PC-9 (cell line): ENCODE measurements at regions not wholly inside any gene's neighbourhood (a gene's known extent, or its start where the extent isn't known, plus 50 kb on each side); places are given as distances from the start of the nearest gene placed in this dataset.

ENCODE experiments used
- BruUV-seq: library from RNA; stranded (reverse); fragments of 400-500 nt; replicated peaks from 2 replicates; lab custom pipeline; 2021; lab: Mats Ljungman, UMichigan
- CTCF ChIA-PET: fragments of 300-600 bp; sonication (Branson Sonifier 250); formaldehyde crosslinking; loops from one replicate; lab custom pipeline; 2022; ENCODE audit warnings: antibody characterized with exemption; lab: Charles Lee
- POLR2A ChIA-PET: fragments of 300-600 bp; sonication (Branson Sonifier 250); formaldehyde crosslinking; loops from one replicate; lab custom pipeline; 2022; ENCODE audit warnings: antibody characterized with exemption; ENCODE audit not compliant: unreplicated experiment; lab: Charles Lee
- DNase-seq, 2 experiments: peaks; one replicate each; pipeline versions ENCODE4 v3.0.0 to v3.0.0-alpha.2; 2015 to 2022; ENCODE audit warnings: mixed read lengths in 1 of 2
- H2AFZ ChIP-seq: fragments of 200-600 bp; sonication (generic); 2 replicates; pipeline ENCODE4 v1.8.1; 2017; ENCODE audit warnings: antibody characterized with exemption
- H3F3A ChIP-seq: fragments of 200-600 bp; sonication (generic); 2 replicates; pipeline ENCODE4 v1.8.1; 2017; ENCODE audit warnings: antibody characterized with exemption, mild to moderate bottlenecking, low read depth; ENCODE audit not compliant: insufficient read depth
- H3K27ac ChIP-seq: fragments of 200-600 bp; sonication (generic); 2 replicates; pipeline ENCODE4 v1.6.1; 2016; ENCODE audit warnings: mixed run types
- H3K27me3 ChIP-seq: fragments of 200-600 bp; sonication (generic); 2 replicates; pipeline ENCODE4 v1.6.1; 2016; ENCODE audit warnings: low read depth, mixed run types; ENCODE audit not compliant: insufficient read depth
- H3K36me3 ChIP-seq: fragments of 200-600 bp; sonication (generic); 2 replicates; pipeline ENCODE4 v1.6.1; 2016; ENCODE audit warnings: low read depth, mixed run types
- H3K4me1 ChIP-seq: fragments of 200-600 bp; sonication (generic); replicated peaks from 2 replicates; pipeline ENCODE4 v1.6.1; 2016; ENCODE audit warnings: mixed run types; ENCODE audit not compliant: insufficient read depth
- H3K4me2 ChIP-seq: fragments of 200-600 bp; sonication (generic); 2 replicates; pipeline ENCODE4 v1.6.1; 2017; ENCODE audit warnings: mixed run types
- H3K4me3 ChIP-seq: fragments of 200-600 bp; sonication (generic); 2 replicates; pipeline ENCODE4 v1.6.1; 2016; ENCODE audit warnings: mixed run types
- H3K79me2 ChIP-seq: fragments of 200-600 bp; sonication (generic); 2 replicates; pipeline ENCODE4 v1.6.1; 2017; ENCODE audit warnings: low read depth, mixed run types
- H3K9me2 ChIP-seq: fragments of 200-600 bp; sonication (generic); 2 replicates; pipeline ENCODE4 v1.8.1; 2017; ENCODE audit warnings: mild to moderate bottlenecking; ENCODE audit not compliant: insufficient read depth
- H3K9me3 ChIP-seq: fragments of 200-600 bp; sonication (generic); 2 replicates; pipeline ENCODE4 v1.8.1; 2016; ENCODE audit warnings: low read depth; ENCODE audit not compliant: insufficient read depth
- H4K20me1 ChIP-seq: fragments of 200-600 bp; sonication (generic); 2 replicates; pipeline ENCODE4 v1.8.1; 2017; ENCODE audit not compliant: insufficient read depth
- EZH2 ChIP-seq: fragments of 200-600 bp; sonication (generic); IDR thresholded peaks from 2 replicates; pipeline ENCODE4 v1.8.0; 2017; ENCODE audit warnings: antibody characterized with exemption, low read depth
- intact Hi-C: fragments of 100-400 bp; cut with micrococcal nuclease; formaldehyde crosslinking; loops from one replicate; pipeline ENCODE4 v1.10.0; 2022; ENCODE audit not compliant: unreplicated experiment
- TF ChIP-seq, protein P1 (sequence below): fragments of 200-600 bp; sonication (generic); conservative IDR thresholded peaks from 2 replicates; pipeline ENCODE4 v1.6.1; 2017; ENCODE audit warnings: mixed run types, antibody characterized with exemption, mild to moderate bottlenecking, moderate library complexity

DNA sequence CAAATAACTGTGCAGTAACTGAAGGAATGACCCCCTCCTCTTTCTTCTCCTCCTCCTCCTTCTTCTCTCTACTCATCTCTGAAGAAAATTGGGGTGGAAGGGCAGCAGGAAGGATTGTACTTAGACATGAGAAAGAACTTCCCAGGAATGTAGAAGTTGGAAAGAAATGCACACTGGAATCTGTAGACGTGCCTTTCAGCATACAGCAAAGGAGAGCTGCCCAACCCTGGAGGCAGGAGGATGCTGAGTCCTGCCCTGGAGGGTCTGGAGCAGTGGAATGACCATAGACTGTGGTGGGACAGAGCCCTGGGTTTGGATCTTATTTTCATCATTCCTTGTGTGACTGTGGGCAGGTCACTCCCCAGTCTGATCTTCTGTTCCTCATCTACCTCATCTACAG is 80.1 kb downstream of the PJA1 start:
- Histone ChIP-seq H3K4me3 (no peak overlapping the region), H3K9me2 (no peaks in the 10 kb centered on the region), H3K27ac (no peak overlapping the region), H3K4me1 (no peaks in the 10 kb centered on the region), H3K27me3 (no peaks in the 10 kb centered on the region), H2AFZ (no peak overlapping the region), H3K36me3 (no peaks in the 10 kb centered on the region), H3F3A (no peaks in the 10 kb centered on the region), H3K9me3 (no peaks in the 10 kb centered on the region), H3K79me2 (no peaks in the 10 kb centered on the region), H3K4me2 (no peak overlapping the region), H4K20me1 (no peaks in the 10 kb centered on the region)
- intact Hi-C loops = no loop called here
- POLR2A ChIA-PET = no interaction called here
- DNase-seq = no peak
- TF ChIP-seq EZH2 = no peak
- TF ChIP-seq, protein P1, sequence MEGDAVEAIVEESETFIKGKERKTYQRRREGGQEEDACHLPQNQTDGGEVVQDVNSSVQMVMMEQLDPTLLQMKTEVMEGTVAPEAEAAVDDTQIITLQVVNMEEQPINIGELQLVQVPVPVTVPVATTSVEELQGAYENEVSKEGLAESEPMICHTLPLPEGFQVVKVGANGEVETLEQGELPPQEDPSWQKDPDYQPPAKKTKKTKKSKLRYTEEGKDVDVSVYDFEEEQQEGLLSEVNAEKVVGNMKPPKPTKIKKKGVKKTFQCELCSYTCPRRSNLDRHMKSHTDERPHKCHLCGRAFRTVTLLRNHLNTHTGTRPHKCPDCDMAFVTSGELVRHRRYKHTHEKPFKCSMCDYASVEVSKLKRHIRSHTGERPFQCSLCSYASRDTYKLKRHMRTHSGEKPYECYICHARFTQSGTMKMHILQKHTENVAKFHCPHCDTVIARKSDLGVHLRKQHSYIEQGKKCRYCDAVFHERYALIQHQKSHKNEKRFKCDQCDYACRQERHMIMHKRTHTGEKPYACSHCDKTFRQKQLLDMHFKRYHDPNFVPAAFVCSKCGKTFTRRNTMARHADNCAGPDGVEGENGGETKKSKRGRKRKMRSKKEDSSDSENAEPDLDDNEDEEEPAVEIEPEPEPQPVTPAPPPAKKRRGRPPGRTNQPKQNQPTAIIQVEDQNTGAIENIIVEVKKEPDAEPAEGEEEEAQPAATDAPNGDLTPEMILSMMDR = no peak
- CTCF ChIA-PET = no interaction called here
- no TSS peak for BruUV-seq

DNA sequence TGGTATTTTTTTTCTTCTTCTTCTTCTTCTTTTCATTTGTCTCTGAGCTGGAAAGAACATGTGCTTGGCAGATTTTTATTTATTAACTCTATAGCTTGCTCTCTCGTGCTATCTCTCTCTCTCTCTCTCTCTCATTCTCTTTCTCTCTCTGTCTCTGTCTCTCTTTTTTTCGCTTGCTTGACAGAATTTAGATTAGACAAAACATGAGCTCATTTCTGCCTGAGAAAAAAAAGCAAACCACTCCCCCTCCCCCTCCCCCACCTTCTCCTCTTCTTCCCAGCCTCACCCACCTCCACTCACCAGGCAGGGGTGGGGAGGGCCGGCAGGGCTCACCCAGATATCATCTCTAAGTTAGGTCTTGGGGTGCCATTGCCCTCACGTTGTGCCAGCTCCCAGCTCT is 81.5 kb downstream of the PJA1 start:
- Histone ChIP-seq H2AFZ (no peak overlapping the region), H3F3A (no peaks in the 10 kb centered on the region), H3K9me2 (no peaks in the 10 kb centered on the region), H3K4me2 (no peak overlapping the region), H3K4me3 (no peak overlapping the region), H3K36me3 (no peaks in the 10 kb centered on the region), H3K27me3 (no peaks in the 10 kb centered on the region), H3K27ac (no peak overlapping the region), H3K9me3 (no peaks in the 10 kb centered on the region), H3K79me2 (no peaks in the 10 kb centered on the region), H3K4me1 (no peaks in the 10 kb centered on the region), H4K20me1 (no peaks in the 10 kb centered on the region)
- DNase-seq = no peak
- no TSS peak for BruUV-seq
- CTCF ChIA-PET = interaction anchor here (0.6 kb wide), 1 partner anchor 69 kb away, joined by 6 read pairs; no protein-coding TSS in a partner anchor
- intact Hi-C loops = no loop called here
- no peak for TF ChIP-seq EZH2
- TF ChIP-seq, protein P1 = no peak
- POLR2A ChIA-PET = no interaction called here

DNA sequence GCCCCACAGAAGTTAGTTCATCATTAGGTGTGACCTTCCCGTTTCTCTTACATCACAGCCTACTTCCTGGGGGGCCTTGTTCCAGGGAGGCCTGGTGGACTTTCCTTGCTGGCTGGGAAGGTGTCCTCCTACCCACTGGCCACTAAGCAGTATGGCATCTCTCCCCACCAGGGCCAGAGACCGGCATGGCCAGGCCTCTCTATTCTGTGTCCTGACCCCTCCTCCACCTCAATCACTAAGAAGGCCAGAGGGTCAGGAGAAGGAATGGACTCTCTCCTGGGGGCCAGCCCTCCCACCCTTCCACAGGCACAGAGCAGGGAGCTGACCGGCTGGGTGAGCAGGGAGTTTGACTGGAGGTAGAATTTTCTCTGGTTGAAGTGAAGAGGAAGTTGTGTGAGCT is 81.9 kb downstream of the PJA1 start:
- H3K79me2 ChIP-seq = no peaks in the 10 kb centered on the region
- H3K27ac ChIP-seq = no peak overlapping the region
- H4K20me1 ChIP-seq = no peaks in the 10 kb centered on the region
- H2AFZ ChIP-seq = no peak overlapping the region
- no peak for DNase-seq
- H3K4me2 ChIP-seq = no peak overlapping the region
- ChIA-PET POLR2A (no interaction called here), CTCF (interaction anchor here (0.6 kb wide), 1 partner anchor 70 kb away, joined by 6 read pairs; no protein-coding TSS in a partner anchor)
- H3K9me2 ChIP-seq = no peaks in the 10 kb centered on the region
- no peaks in the 10 kb centered on the region for H3K27me3 ChIP-seq
- no peak overlapping the region for H3K4me3 ChIP-seq
- intact Hi-C loops = no loop called here
- no peaks in the 10 kb centered on the region for H3K9me3 ChIP-seq
- H3F3A ChIP-seq = no peaks in the 10 kb centered on the region
- TF ChIP-seq EZH2 = no peak
- TF ChIP-seq, protein P1 = no peak
- no peaks in the 10 kb centered on the region for H3K4me1 ChIP-seq
- BruUV-seq = no TSS peak
- H3K36me3 ChIP-seq = no peaks in the 10 kb centered on the region
